ENCODE measurements at regions not wholly inside any gene's neighbourhood (a gene's known extent, or its start where the extent isn't known, plus 50 kb on each side); places are given as distances from the start of the nearest gene placed in this dataset.

- TF ChIP-seq CTCF (conservative IDR thresholded peaks at IDR 0.05), result no peak
- no peak overlapping the region for H3K27ac ChIP-seq
Measured at GRCh38 chr13:72160977-72161376, 294.0 kb upstream of the DACH1 start.

- no peak overlapping the region for H3K27ac ChIP-seq
- no peak for TF ChIP-seq CTCF (conservative IDR thresholded peaks at IDR 0.05)
Measured at GRCh38 chr13:72156760-72157159, 289.8 kb upstream of the DACH1 start.

- no peak overlapping the region for H3K27ac ChIP-seq
- no peak for TF ChIP-seq CTCF (conservative IDR thresholded peaks at IDR 0.05)
Measured at GRCh38 chr13:72153272-72153671, 286.3 kb upstream of the DACH1 start.

GRCh38 chr13:72151241-72151640 is 284.2 kb upstream of the DACH1 start:
- H3K27ac ChIP-seq, result no peak overlapping the region
- TF ChIP-seq CTCF (conservative IDR thresholded peaks at IDR 0.05), result no peak

- no peak overlapping the region for H3K27ac ChIP-seq
- no peak for TF ChIP-seq CTCF (conservative IDR thresholded peaks at IDR 0.05)
Measured at GRCh38 chr13:72150502-72150901, 283.5 kb upstream of the DACH1 start.

- H3K27ac ChIP-seq, result no peak overlapping the region
- no peak for TF ChIP-seq CTCF (conservative IDR thresholded peaks at IDR 0.05)
Measured at GRCh38 chr13:72149701-72150100, 282.7 kb upstream of the DACH1 start.

GRCh38 chr13:72146816-72147215 is 279.8 kb upstream of the DACH1 start:
- TF ChIP-seq CTCF (conservative IDR thresholded peaks at IDR 0.05), result no peak
- no peak overlapping the region for H3K27ac ChIP-seq

- TF ChIP-seq CTCF (conservative IDR thresholded peaks at IDR 0.05), result no peak
- no peak overlapping the region for H3K27ac ChIP-seq
Measured at GRCh38 chr13:72145383-72145782, 278.4 kb upstream of the DACH1 start.
